Ramos (cell line): ENCODE measurements at regions not wholly inside any gene's neighbourhood (a gene's known extent, or its start where the extent isn't known, plus 50 kb on each side); places are given as distances from the start of the nearest gene placed in this dataset.

Experiments
- in situ Hi-C: fragments of 300-500 bp; cut with MboI; formaldehyde crosslinking; loops from one replicate; pipeline ENCODE4 v1.14.3; 2022; ENCODE audit warnings: low sequenced_read_pairs; ENCODE audit not compliant: unreplicated experiment

DNA sequence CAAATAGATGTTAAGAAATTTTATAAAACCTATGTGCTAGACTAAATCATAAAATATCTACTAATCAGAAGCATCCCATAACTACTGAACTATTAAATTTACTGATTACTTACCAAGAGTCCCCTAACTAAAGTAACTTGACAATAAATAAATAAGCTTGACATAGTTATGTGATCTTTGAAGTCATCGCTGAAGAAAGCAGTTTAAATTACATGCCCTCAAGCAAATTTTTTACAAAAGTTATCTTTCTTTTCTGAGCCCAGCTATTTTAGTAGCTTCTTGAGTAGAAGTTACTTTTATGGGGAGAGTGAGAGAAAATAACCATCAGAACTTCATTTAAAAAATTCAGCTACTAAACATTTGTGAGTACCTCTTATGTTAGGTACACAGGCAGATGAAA lies 150.9 kb upstream of the FAM241A start:
- in situ Hi-C loops, result no loop called here

DNA sequence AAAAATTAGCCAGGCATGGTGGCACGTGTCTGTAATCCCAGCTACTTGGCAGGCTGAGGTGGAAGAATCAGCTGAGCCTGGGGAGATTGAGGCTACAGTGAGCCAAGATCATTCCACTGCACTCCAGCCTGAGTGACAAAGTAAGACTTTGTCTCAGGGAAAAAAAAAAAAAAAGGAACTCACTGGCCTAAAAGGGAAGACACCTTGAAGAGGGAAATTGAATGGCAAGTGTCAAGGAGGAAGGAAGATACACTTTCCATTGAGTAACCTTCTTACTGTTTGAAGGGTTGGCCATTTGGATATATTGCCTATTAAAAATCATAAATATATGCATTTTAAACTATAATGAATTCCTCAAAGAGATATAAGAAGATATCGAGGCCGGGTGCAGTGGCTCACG lies 147.5 kb upstream of the FAM241A start:
- in situ Hi-C loops, result no loop called here

DNA sequence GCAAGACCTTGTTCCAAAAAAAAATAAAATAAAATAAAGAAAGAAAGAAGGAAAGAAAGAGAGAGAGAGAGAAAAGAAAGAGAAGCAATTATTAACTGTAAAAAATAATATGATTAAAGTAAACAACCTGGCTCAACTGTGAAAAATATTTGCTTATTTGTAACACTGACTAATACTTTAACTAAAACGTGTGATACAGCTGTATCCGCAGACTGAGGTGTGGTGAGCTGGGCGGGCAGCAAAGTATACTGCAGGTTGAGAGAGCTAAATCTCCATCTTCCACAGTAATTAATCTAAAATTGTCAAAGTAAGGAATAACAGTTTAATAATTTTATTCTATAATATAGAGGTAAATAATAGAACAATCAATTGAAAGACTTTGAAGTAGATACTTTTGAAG lies 145.5 kb upstream of the FAM241A start:
- in situ Hi-C loops, result no loop called here

DNA sequence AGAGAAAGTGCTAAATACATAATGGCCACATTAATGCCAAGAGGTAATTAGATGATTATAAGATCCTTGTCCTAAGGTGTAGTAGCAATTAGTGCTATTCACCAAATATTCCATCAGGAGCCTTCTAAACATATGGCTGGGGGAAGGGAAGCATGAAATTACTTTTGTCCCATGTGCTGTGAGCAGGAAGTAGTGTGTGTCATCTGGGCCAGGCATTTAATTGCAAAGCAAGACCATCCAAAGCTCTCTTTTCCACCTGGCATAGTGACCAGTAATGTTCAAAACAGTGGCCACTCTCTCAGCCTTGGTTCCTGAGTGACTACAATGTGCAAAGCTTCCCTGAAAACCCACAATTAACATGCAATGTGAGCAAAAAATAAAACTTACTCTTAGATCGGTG lies 144.2 kb upstream of the FAM241A start:
- in situ Hi-C loops, result no loop called here

DNA sequence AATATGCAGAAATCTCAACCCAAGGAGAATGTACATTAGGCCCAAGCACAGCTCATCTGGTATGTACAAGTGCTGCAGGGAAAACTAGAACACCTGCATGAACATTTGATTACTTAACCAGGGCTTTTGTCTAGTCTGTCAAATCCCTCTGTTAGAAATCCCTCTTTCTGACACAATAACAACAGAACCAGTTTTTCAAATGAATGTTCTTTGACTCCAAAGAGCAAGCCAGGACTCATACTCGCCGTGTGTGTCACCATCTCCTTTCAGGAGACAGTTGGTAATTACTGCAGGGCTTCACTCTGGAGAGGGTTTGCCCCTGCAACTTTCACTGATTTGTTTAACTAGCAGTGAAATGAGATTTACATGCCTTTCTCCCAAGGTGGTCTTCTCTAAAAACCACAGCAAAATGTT lies 143.0 kb upstream of the FAM241A start:
- in situ Hi-C loops, result no loop called here

DNA sequence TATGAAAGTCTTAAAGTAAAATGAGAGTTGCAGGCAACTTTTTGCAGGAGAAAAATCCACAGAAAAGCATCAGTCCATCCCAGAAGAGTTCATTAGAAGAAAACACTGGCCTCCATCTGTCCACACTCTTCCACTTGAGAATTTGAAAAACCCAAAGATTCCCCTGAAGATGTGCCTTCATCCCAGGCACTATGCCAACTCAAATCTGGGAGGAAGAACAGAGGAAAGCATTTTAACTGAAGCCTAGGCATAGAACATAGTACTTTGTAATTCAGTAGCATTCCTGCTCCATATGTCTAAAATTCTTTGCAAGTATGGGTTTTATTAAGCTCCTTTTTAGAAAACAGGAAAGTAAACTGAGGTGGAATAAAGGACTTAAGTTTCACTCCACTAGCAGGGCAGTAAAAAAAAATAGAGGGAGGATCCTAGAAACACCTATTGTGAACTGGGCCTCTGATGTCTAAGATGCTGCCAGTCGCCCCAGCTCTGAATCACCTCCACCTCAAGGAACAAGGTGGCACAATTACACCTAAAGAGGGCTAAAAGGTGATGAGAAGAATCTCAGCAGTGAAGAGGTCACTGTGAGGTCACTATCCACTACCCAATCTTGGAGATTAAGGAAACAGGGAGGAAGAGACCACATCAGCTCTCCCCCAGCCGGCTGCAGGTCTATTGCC lies 141.9 kb upstream of the FAM241A start:
- in situ Hi-C loops, result no loop called here

DNA sequence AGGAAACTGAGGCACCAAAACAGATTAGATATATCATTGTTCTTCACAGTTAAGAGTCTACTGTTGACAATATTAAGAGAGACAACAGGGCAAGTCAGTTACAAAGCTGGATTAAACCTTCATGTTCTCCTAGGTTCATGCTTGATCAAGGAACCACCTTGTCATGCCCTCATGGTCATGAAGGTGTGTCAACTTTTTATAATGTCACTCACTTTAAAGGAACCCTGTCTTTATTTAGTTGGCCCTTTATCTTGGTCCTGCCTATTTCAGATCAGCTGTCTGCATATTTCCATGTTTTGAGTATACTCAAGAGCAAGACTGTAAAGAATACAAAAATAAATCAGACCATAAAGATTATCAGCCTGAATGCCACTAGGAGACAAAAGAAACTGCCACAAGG lies 140.2 kb upstream of the FAM241A start:
- in situ Hi-C loops, result no loop called here

DNA sequence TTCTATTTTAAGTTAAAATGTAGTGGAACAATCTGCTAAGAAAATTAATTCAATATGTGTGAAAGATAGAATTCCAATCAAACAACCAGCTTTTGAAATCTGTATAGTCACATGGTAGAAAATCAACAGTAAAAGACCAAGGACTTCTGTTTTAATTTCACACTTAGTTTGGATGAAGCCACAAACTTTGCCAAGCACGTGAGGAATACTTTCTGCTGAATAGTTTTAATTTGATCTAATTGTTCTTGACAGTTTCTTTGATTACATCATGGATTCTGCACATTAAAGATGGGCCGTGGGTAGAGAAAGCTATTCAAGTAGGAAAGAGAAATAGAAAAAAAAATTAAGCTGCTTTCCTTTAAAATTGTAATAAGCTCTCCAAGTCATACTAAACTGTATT lies 137.9 kb upstream of the FAM241A start:
- in situ Hi-C loops, result no loop called here

DNA sequence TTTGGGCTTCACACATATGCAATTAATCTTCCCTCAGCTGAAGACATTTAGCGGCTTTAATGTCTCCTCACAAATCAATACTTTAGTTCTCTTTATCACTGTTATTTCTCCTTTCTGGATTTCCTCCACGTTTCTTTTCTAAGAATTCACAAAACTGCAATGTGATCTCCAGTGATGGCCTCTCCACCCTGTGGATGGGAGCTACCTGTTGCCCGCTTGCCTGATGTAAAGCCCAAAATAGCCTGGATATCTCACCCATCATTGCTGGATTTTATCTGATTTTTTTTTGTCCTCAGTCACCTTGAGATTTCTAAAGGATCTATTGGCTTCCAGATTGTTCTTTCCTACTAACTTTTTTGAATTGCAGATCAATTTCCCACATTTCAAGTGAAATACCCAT lies 129.3 kb upstream of the FAM241A start:
- in situ Hi-C loops, result no loop called here

DNA sequence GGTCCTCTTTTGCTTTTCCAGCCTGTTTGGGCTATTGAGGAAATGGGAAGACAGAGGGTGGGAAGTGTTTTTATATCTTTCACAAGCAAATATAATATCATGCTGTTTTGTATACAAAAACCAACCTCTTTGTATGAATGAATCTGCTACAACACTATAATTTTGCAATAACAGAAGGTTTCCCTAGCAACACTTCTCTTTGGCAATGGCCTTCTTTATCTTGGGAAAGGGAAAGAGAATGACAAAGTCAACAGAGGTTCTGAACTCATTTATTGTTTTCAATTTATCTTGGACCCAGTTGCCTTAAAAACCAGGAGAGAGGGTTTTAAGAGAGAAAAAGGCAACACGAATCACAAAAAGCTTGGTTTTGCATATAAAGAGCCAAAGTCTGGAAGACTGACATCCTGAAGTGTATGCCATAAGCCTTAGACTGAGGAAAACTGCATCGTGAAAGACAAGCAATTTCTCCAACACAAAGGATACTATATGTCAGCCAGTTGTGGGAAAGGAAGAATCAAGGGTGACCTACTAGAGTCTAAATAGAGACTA lies 121.8 kb upstream of the FAM241A start:
- in situ Hi-C loops, result no loop called here

DNA sequence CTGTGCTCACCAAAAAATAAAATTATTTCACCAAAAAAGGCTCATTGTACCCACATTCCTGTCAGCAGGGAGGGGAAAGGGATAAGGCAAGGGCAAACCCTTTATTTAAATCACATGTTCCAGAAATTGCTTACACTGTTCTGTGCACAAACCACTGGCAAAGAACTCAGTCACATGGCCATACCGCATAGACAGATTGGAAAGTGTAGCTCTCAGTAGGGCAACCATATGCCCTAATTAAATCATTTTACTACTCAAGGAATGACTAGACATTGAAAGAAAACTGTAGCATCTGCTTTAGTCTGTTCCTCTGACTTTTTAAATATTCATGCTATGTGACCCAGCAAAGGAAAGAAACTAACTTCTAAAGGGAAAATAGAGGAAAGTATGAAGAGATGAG lies 119.2 kb upstream of the FAM241A start:
- in situ Hi-C loops, result loop anchor here (25.0 kb wide), 1 partner anchor 389 kb away; no protein-coding TSS in a partner anchor

DNA sequence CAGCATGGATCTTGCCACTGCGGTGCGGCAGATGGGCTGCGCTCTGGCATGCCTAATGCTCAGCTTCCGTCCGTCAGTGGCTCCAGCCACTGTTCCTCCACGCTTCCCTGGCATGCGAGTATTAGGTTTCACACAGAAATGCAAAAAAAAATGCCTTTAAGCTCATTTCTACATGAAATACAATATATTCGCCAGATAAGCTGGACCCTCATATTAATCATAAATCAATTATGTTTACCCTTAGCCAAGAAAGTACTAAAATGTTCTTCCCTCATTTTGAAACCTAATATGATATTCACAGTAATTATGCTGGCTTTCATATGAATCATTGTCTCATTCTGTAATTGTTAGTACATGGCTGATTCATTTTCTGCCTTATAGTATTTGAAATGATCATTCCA lies 115.5 kb upstream of the FAM241A start:
- in situ Hi-C loops, result loop anchor here (25.0 kb wide), 1 partner anchor 392 kb away; no protein-coding TSS in a partner anchor

DNA sequence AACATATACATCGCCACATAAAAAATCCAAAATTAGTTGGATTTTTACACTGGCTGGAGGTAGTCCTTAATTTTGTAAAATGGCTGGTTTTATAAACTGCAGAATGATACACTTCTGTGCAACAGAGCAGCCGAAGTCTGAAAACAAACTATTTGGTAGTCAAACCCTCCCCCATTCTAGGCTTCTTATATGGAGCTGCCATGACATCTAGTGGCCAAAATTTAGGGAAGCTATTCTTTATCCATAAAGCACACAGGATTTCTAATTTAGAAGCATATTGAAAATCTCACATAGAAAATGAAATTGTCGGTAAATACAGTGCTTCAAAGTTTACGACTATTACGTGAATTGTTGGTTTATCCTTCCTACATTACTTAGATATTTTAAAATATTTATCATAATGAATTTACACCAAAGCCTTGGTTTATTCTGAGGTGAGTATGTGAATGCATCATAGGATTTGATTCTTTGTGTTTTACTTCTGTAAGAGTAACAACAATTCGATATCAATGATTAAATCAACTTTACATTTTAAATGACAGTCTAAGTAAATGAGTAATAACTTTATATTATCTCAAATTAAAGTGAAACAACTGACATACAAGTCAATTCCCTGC lies 113.4 kb upstream of the FAM241A start:
- in situ Hi-C loops, result loop anchor here (25.0 kb wide), 1 partner anchor 395 kb away; no protein-coding TSS in a partner anchor

DNA sequence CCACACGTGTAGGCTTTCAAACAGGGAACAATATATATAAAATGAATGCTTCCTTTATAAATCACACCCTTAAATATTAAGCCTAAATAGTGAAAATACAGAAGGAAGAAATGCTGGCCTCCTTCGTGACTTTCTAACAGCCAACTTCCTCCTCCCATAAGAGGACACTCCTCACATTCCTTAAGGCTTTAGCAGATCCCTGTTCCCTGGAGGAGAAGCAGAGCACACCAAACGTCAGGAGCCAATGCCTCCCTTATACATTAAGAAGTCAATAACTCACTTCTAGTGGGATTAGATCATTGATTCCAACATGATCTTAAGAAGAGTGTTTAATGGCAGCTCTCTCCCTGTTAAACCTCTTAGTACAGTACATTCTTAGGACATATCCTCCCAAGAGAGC lies 108.4 kb upstream of the FAM241A start:
- in situ Hi-C loops, result loop anchor here (25.0 kb wide), 1 partner anchor 400 kb away; no protein-coding TSS in a partner anchor

DNA sequence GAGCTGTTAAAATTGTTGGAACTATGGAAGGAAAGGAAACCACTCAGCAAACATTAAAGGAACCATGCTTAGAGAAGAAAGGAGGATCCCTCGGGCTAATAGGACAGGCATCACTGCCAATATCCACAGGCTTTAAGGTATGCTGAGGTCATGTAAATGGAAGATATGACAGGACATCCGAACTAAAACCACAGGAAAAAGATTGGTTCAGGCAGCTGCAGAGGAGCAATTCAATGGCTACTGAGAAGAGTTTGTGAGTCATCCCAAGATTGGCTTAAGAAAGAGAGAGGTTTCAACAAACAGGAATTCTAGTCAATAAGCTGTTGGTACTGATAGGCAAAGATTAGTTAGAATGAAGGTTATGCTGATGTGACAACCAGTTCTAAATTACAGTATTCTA lies 106.4 kb upstream of the FAM241A start:
- in situ Hi-C loops, result loop anchor here (25.0 kb wide), 1 partner anchor 402 kb away; no protein-coding TSS in a partner anchor

DNA sequence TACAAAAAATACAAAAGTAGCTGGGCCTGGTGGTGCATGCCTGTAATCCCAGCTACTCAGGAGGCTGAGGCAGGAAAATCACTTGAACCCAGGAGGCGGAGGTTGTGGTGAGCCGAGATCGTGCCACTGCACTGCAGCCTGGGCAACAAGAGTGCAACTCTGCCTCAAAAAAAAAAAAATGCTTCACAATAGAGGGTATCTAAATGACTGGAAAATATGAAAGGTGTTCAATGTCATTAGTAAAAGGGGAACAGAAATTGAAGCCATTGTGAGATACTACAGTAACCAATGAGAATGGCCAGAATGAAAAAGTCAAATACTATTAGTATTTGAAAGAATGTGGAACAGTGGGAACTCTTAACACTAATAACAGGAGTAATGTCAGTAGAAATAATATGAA lies 96.1 kb upstream of the FAM241A start:
- in situ Hi-C loops, result loop anchor here (25.0 kb wide), 1 partner anchor 412 kb away; no protein-coding TSS in a partner anchor

DNA sequence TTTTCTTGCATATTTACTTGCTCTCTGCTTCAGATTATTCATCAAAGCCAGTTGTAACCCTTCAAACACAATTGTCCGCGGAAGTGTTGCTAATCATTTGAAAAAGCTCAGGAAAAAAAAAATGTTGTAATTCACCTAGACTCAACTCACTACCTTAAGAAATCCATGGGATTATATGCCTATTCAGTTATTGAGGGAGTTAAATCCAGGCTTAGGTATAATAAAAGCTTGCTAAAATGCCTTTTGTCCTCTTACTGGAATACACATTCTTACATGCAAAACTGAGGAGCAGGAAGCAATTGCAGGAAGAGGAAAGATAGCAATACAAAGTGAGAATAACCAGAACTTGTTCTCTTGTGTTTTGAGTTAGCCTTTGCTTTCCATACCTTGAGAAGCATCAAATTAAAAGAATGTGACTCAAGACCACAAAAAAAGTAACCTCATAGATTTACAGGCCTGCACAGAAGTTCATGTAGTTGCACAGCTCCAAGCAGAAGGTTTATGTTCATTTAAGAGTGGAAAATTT lies 91.4 kb upstream of the FAM241A start:
- in situ Hi-C loops, result no loop called here

DNA sequence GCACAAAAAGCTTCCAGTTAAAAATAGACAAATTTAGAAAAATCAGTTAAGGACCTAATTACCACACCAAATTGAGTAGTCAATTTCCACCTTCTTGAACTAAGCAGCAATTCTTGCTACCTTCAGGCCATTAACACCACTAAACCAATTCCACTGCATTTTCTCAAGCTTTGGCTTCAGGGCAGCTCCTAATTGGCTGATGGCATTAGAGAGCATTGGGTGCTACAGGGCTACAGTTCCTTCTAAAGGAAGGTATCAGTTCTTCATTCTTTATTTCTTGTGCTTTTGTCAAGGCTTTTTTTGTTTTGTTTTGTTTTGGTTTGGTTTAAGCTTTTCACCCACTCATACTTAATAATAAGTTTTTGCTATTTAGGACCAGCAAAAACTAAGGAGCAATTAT lies 90.2 kb upstream of the FAM241A start:
- in situ Hi-C loops, result no loop called here

DNA sequence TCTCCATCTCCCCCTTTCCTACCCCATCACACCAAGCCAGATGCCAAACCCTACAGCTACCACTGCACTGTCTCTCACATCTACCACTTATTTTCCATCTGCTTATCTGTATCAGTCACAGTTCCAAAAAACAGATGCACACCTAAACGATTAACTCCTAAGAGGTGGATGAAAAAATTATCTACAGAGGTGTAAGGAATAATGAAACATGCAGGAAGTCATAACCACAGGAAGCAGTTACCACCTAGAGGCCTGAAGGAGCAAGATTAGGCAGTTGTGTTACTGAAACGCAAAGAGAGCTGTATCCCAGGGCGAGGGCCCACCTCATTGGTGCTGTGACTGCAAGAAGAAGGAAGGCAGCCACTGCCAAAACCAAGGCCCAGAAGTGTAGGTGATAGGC lies 87.8 kb upstream of the FAM241A start:
- in situ Hi-C loops, result no loop called here

DNA sequence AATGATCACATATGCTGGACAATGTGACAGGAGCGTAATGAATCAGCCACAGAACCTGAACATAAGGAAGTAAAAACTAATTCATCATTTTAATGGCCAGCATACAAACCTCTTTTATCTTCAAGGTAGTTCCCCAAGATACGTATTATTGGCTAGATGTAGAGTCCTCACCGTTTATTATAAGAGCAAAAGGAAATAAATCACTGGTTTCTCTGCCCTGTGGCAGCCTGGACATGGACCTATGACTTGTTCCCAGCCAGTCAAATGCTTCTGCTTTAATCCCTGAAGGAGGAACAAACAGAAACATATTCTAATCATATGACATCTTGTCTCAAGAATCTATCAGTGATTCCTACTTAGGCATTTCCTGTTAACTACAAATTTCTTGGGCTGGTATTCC lies 86.8 kb upstream of the FAM241A start:
- in situ Hi-C loops, result no loop called here

DNA sequence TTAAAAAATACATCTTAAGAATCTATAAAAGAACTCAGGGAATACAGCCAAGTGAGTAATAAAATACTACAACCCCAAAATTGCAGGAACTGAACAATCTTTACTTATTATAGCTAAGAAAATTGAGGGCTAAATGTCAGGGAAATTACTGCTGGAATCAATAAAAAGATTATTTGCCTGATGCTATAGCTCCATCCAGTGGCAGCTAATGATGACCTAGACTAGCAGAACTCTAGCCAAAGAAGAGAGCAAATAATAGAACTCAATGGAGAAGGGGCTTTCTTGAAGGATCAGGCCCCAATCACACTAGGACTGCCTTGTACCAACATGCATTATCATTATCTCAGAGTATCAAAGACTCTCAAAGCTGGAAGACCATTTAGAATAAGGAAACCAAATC lies 85.0 kb upstream of the FAM241A start:
- in situ Hi-C loops, result no loop called here
